ENCODE measurements at regions not wholly inside any gene's neighbourhood (a gene's known extent, or its start where the extent isn't known, plus 50 kb on each side); places are given as distances from the start of the nearest gene placed in this dataset.

GRCh38 chr12:114982760-114983159 lies 298.8 kb upstream of the TBX3 start:
- no peak for TF ChIP-seq ILF3 (IDR thresholded peaks at IDR 0.05; ENCODE audit: borderline replicate concordance)
- TF ChIP-seq NR3C1 (CRISPR knock-in tag; IDR thresholded peaks at IDR 0.05), result no peak
- no peak for TF ChIP-seq SPI1 (IDR thresholded peaks at IDR 0.05; ENCODE audit: borderline replicate concordance, low read depth, low read length)
- no peak for TF ChIP-seq CHD2 (IDR thresholded peaks at IDR 0.05; ENCODE audit: low read depth, low read length)
- no peak for TF ChIP-seq ILK (tag; IDR thresholded peaks at IDR 0.05; ENCODE audit: borderline replicate concordance, low read depth)

Data from K562 (cell line).